ENCODE measurements at regions not wholly inside any gene's neighbourhood (a gene's known extent, or its start where the extent isn't known, plus 50 kb on each side); places are given as distances from the start of the nearest gene placed in this dataset.

GRCh38 chr20:10868299-10868698 is 194.5 kb upstream of the JAG1 start:
- DNase-seq: no peak

- no peak for DNase-seq
Measured at GRCh38 chr20:10873026-10873425, 199.2 kb upstream of the JAG1 start.

- DNase-seq: no peak
Measured at GRCh38 chr20:10875653-10876052, 201.9 kb upstream of the JAG1 start.

- DNase-seq: no peak
Measured at GRCh38 chr20:10876558-10876957, 202.8 kb upstream of the JAG1 start.

- no peak for DNase-seq
Measured at GRCh38 chr20:10877342-10877741, 203.5 kb upstream of the JAG1 start.

GRCh38 chr20:10883166-10883565 is 209.4 kb upstream of the JAG1 start:
- no peak for DNase-seq

GRCh38 chr20:10893321-10893720 is 219.5 kb upstream of the JAG1 start:
- DNase-seq: no peak

GRCh38 chr20:10897336-10897735 is 223.5 kb upstream of the JAG1 start:
- DNase-seq: no peak

GRCh38 chr20:10898552-10898951 is 224.8 kb upstream of the JAG1 start:
- DNase-seq: no peak

- no peak for DNase-seq
Measured at GRCh38 chr20:10902174-10902573, 228.4 kb upstream of the JAG1 start.

GRCh38 chr20:10902576-10903282 is 228.9 kb upstream of the JAG1 start:
- no peak for DNase-seq

- DNase-seq: no peak
Measured at GRCh38 chr20:10906834-10907233, 233.0 kb upstream of the JAG1 start.

GRCh38 chr20:10909803-10910202 is 236.0 kb upstream of the JAG1 start:
- DNase-seq: no peak

GRCh38 chr20:10910535-10911178 is 236.9 kb upstream of the JAG1 start:
- DNase-seq: no peak

- no peak for DNase-seq
Measured at GRCh38 chr20:10911298-10911697, 237.5 kb upstream of the JAG1 start.

- no peak for DNase-seq
Measured at GRCh38 chr20:10915815-10916214, 242.0 kb upstream of the JAG1 start.

- DNase-seq: no peak
Measured at GRCh38 chr20:10916312-10916711, 242.5 kb upstream of the JAG1 start.

- DNase-seq: no peak
Measured at GRCh38 chr20:10917826-10918225, 244.0 kb upstream of the JAG1 start.

GRCh38 chr20:10919396-10920140 is 245.8 kb upstream of the JAG1 start:
- no peak for DNase-seq

- DNase-seq: no peak
Measured at GRCh38 chr20:10920396-10920795, 246.6 kb upstream of the JAG1 start.

- no peak for DNase-seq
Measured at GRCh38 chr20:10921491-10922010, 247.8 kb upstream of the JAG1 start.

- no peak for DNase-seq
Measured at GRCh38 chr20:10922506-10922905, 248.7 kb upstream of the JAG1 start.

GRCh38 chr20:10922941-10923340 is 249.1 kb upstream of the JAG1 start:
- DNase-seq: no peak

GRCh38 chr20:10924644-10925201 is 250.9 kb upstream of the JAG1 start:
- DNase-seq: no peak
